IMR-90 (cell line): ENCODE measurements at regions not wholly inside any gene's neighbourhood (a gene's known extent, or its start where the extent isn't known, plus 50 kb on each side); places are given as distances from the start of the nearest gene placed in this dataset.

Experiments used
- CEBPB ChIP-seq: IDR thresholded peaks from 2 replicates; pipeline ENCODE4 v1.6.1; 2012; ENCODE audit warnings: low read depth, low read length, improper control_type of control experiment
- CTCF ChIP-seq: conservative IDR thresholded peaks from 2 replicates; pipeline ENCODE4 v1.5.1; 2012; ENCODE audit warnings: mild to moderate bottlenecking, low read depth, low read length, improper control_type of control experiment
- MAFK ChIP-seq: IDR thresholded peaks from 2 replicates; pipeline ENCODE4 v1.6.1; 2012; ENCODE audit warnings: low read depth, low read length, improper control_type of control experiment
- NFE2L2 ChIP-seq: fragments of 150-350 bp; IDR thresholded peaks from 2 replicates; pipeline ENCODE4 v1.6.1; 2016; ENCODE audit warnings: low read depth, mild to moderate bottlenecking, low read length
- POLR2A ChIP-seq: IDR thresholded peaks from 2 replicates; pipeline ENCODE4 v1.6.1; 2012; ENCODE audit warnings: mild to moderate bottlenecking, low read depth, low read length
- RAD21 ChIP-seq: IDR thresholded peaks from 2 replicates; pipeline ENCODE4 v1.6.1; 2012; ENCODE audit warnings: low read length, improper control_type of control experiment

GRCh38 chr2:205858881-205859441 is 176.7 kb downstream of the NRP2 start:
- TF ChIP-seq CTCF (no peak), CEBPB (no peak), MAFK (no peak), POLR2A (no peak), NFE2L2 (no peak), RAD21 (no peak)
